Fibroblast of mammary gland (primary cell): ENCODE measurements at regions not wholly inside any gene's neighbourhood (a gene's known extent, or its start where the extent isn't known, plus 50 kb on each side); places are given as distances from the start of the nearest gene placed in this dataset.

ENCODE experiments used
- DNase-seq: peaks from one replicate; pipeline ENCODE4 v3.0.0-alpha.2; 2010; ENCODE audit warnings: low read depth
- H3K4me3 ChIP-seq: 2 replicates; pipeline ENCODE4 v1.5.1; 2011; ENCODE audit warnings: low read depth, mild to moderate bottlenecking, low read length, moderate library complexity; ENCODE audit not compliant: control insufficient read depth
- CTCF ChIP-seq: conservative IDR thresholded peaks from 2 replicates; pipeline ENCODE4 v1.5.1; 2011; ENCODE audit warnings: low read depth, low read length, inconsistent platforms; ENCODE audit not compliant: control insufficient read depth, insufficient read depth

- DNase-seq: no peak
Measured at GRCh38 chr10:21090609-21091082, 193.5 kb upstream of the NEBL start.

GRCh38 chr10:21087476-21087875, 190.4 kb upstream of the NEBL start:
- TF ChIP-seq CTCF: no peak
- no peak for DNase-seq

More at GRCh38 chr10:21090609-21091082, 193.5 kb upstream of the NEBL start:
- TF ChIP-seq CTCF: no peak
- H3K4me3 ChIP-seq: no peak overlapping the region

GRCh38 chr10:21084700-21085099, 187.6 kb upstream of the NEBL start:
- H3K4me3 ChIP-seq: no peak overlapping the region

More at GRCh38 chr10:21087476-21087875, 190.4 kb upstream of the NEBL start:
- no peak overlapping the region for H3K4me3 ChIP-seq

GRCh38 chr10:21083861-21084260, 186.8 kb upstream of the NEBL start:
- H3K4me3 ChIP-seq: no peak overlapping the region
- DNase-seq: peak; percentile 78
- TF ChIP-seq CTCF: no peak

More at GRCh38 chr10:21084700-21085099, 187.6 kb upstream of the NEBL start:
- no peak for TF ChIP-seq CTCF
- DNase-seq: no peak

- no peak overlapping the region for H3K4me3 ChIP-seq
- peak; percentile 57 for DNase-seq
- no peak for TF ChIP-seq CTCF
Measured at GRCh38 chr10:21082206-21082605, 185.1 kb upstream of the NEBL start.

GRCh38 chr10:21080261-21080660, 183.2 kb upstream of the NEBL start:
- H3K4me3 ChIP-seq: no peak overlapping the region
- no peak for TF ChIP-seq CTCF
- peak; percentile 62 for DNase-seq

- no peak for DNase-seq
- no peak overlapping the region for H3K4me3 ChIP-seq
- no peak for TF ChIP-seq CTCF
Measured at GRCh38 chr10:21079330-21079658, 182.2 kb upstream of the NEBL start.
